ENCODE measurements at regions not wholly inside any gene's neighbourhood (a gene's known extent, or its start where the extent isn't known, plus 50 kb on each side); places are given as distances from the start of the nearest gene placed in this dataset.

DNA sequence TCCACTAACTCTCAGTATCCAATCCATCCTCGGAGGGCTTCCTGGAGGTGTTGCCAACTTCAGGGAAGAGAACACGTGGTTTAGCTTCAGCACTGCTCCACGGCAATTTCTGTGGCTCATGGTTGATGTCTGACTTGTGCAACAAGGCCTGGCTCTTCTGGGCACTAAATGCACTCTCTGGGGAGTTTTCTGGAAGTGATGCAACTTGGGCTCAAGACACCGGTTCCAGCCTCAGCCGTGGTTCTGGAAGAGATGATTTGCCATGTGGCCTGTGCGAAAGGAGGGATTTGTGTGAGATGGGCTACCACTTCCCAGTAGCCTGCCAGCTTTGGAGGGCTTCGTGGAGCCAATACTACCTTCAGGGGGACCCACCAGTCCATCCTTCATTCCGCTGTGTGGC lies 118.6 kb upstream of the RTL1 start:
- Mint-ChIP-seq H3K27ac (no peak overlapping the region), H3K9me3 (peaks cover 5% of the 10 kb centered on the region), H3K4me1 (no peaks in the 10 kb centered on the region), H3K4me3 (no peak overlapping the region), H3K27me3 (no peaks in the 10 kb centered on the region), H3K36me3 (ENCODE audit: low read depth) (no peaks in the 10 kb centered on the region)
- peak; percentile 3 for DNase-seq
- ChIA-PET POLR2A (no interaction called here), CTCF (no interaction called here)

DNA sequence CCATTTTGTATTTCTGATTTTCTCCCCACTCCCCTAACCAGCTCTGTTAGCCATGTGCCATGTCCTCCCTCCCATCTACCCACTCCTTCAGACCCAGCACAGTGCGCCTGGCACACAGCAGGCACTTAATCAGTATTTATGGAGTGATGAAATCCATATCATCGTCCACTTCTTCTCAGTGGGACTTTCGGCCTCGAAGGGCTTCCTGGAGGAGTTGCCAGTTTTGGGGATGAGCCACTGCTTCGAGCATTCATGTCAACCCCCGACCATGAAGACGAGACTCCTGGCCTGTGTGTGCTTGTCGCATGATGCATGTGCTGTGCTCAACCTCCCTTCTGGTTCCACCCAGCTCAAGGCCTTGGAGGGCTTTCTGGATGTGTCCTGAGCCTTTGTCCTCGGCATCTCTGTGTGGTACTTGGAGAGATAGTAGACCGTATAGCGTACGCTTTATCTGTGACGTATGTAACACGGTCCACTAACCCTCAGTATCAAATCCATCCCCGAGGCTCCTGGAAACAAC lies 119.5 kb upstream of the RTL1 start:
- DNase-seq: no peak
- POLR2A ChIA-PET: no interaction called here
- H3K9me3 Mint-ChIP-seq: peaks cover 5% of the 10 kb centered on the region

DNA sequence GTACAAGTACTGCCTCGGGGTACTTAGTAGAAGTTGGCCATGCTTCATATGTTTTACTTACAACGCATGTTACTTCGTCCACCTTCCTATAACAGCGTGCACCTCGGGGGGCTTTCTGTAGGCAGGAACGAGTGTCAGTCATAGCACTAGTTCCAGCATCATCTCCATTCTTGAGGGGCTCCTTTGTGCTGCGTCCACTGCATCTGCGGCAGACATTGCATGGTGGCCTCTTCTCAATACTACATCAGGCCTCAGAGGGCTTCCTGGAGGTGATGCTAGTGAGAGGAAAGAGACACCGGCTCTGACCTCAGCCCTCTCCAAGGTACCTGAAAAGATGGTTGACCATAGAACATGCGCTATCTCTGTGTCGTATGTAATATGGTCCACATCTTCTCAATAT lies 121.2 kb upstream of the RTL1 start:
- Mint-ChIP-seq H3K4me3 (no peak overlapping the region), H3K9me3 (peaks cover 5% of the 10 kb centered on the region), H3K27me3 (no peaks in the 10 kb centered on the region), H3K27ac (no peak overlapping the region), H3K4me1 (no peaks in the 10 kb centered on the region), H3K36me3 (ENCODE audit: low read depth) (no peaks in the 10 kb centered on the region)
- ChIA-PET POLR2A (no interaction called here), CTCF (no interaction called here)
- DNase-seq: no peak

More for the DNA sequence above, 119.5 kb upstream of the RTL1 start:
- CTCF ChIA-PET: no interaction called here
- H3K27ac Mint-ChIP-seq: no peak overlapping the region
- H3K4me1 Mint-ChIP-seq: no peaks in the 10 kb centered on the region
- no peak overlapping the region for H3K4me3 Mint-ChIP-seq
- no peaks in the 10 kb centered on the region for H3K36me3 Mint-ChIP-seq (ENCODE audit: low read depth)
- H3K27me3 Mint-ChIP-seq: no peaks in the 10 kb centered on the region

DNA sequence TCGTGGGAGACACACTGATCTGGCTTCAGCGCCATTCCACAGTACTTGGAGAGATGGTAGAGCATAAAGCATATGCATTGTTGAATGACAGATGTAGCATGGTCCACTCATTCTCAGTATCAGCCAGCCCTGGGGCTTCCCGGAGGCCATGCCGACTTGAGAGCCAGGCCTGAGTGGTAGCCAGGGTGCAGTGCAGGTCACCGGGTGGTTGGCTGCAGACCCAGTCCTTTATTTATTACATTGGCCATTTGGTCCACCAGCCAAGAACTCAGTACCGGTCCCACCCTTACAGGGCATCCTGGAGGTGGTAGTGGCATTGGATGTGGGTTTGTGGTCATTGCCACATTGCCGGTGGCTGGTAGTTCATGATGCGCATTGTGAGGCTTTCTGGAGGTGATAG lies 121.6 kb upstream of the RTL1 start:
- H3K27ac Mint-ChIP-seq: no peak overlapping the region
- CTCF ChIA-PET: no interaction called here
- H3K36me3 Mint-ChIP-seq (ENCODE audit: low read depth): no peaks in the 10 kb centered on the region
- no peak for DNase-seq
- POLR2A ChIA-PET: no interaction called here
- H3K4me3 Mint-ChIP-seq: no peak overlapping the region
- H3K9me3 Mint-ChIP-seq: peaks cover 3% of the 10 kb centered on the region
- H3K4me1 Mint-ChIP-seq: no peaks in the 10 kb centered on the region
- H3K27me3 Mint-ChIP-seq: no peaks in the 10 kb centered on the region

DNA sequence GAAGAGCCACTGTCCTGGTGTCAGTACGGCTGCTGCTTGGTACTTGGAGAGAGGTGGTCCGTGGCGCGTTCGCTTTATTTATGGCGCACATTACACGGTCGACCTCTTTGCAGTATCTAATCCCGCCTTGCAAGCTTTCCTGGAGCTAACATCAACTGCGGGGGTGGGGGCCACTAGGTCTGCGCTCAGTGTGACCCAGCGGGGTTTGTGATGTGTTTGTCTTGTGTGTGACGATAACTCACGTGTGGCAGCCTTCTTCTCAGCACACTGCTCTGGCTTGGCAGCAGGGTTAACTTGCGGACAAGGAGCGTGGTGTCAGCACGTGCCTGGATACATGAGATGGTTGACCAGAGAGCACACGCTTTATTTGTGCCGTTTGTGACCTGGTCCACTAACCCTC lies 122.2 kb upstream of the RTL1 start:
- Mint-ChIP-seq H3K36me3 (ENCODE audit: low read depth) (no peaks in the 10 kb centered on the region), H3K27ac (no peak overlapping the region), H3K9me3 (peaks cover 3% of the 10 kb centered on the region), H3K27me3 (no peaks in the 10 kb centered on the region), H3K4me3 (no peak overlapping the region), H3K4me1 (no peaks in the 10 kb centered on the region)
- CTCF ChIA-PET: no interaction called here
- DNase-seq: no peak
- POLR2A ChIA-PET: no interaction called here

DNA sequence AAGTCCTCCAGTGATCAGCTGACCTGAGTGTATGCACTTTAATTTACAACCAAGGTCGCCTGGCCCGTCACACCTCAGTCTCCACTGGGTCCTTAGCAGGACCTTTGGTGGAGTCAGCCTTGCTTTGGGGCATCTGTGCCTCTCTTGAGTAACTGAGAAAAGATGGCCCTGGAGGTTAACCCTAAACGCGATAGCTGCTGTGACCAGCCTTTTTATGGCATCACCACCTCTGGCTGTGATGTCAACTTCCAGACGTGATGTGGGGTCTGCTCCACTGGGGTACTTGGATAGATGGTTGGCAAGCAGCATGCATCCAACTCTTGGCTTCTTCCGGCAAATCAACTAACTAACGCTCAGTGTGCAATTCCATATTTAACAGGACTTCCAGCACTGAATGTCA lies 122.8 kb upstream of the RTL1 start:
- DNase-seq: no peak
- H3K27me3 Mint-ChIP-seq: no peaks in the 10 kb centered on the region
- H3K9me3 Mint-ChIP-seq: peaks cover 3% of the 10 kb centered on the region
- no peaks in the 10 kb centered on the region for H3K4me1 Mint-ChIP-seq
- ChIA-PET CTCF (no interaction called here), POLR2A (no interaction called here)
- no peak overlapping the region for H3K27ac Mint-ChIP-seq
- no peak overlapping the region for H3K4me3 Mint-ChIP-seq
- no peaks in the 10 kb centered on the region for H3K36me3 Mint-ChIP-seq (ENCODE audit: low read depth)

DNA sequence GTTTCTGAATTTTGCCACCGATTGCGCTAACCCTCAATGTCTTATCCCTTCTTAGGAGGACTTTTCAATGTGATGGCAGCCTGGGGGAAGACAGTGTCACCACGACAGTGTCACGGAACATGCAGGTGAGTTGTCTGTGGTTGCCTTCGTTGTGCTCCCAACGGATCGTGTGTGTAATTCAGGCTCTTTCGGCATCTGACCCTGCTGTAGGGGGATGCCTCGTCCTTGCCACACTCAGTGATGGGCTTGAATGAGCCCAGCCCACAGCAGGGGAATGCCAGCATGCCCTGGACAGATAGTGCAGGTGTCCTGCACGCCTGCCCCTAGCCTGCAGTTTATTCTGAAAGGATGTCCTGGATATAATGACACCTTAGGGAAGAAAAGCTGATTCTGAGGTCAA lies 123.8 kb upstream of the RTL1 start:
- no peak overlapping the region for H3K4me3 Mint-ChIP-seq
- POLR2A ChIA-PET: no interaction called here
- no peaks in the 10 kb centered on the region for H3K4me1 Mint-ChIP-seq
- H3K9me3 Mint-ChIP-seq: peaks cover 3% of the 10 kb centered on the region
- no peaks in the 10 kb centered on the region for H3K36me3 Mint-ChIP-seq (ENCODE audit: low read depth)
- no peak for DNase-seq
- CTCF ChIA-PET: no interaction called here
- no peak overlapping the region for H3K27ac Mint-ChIP-seq
- H3K27me3 Mint-ChIP-seq: no peaks in the 10 kb centered on the region

DNA sequence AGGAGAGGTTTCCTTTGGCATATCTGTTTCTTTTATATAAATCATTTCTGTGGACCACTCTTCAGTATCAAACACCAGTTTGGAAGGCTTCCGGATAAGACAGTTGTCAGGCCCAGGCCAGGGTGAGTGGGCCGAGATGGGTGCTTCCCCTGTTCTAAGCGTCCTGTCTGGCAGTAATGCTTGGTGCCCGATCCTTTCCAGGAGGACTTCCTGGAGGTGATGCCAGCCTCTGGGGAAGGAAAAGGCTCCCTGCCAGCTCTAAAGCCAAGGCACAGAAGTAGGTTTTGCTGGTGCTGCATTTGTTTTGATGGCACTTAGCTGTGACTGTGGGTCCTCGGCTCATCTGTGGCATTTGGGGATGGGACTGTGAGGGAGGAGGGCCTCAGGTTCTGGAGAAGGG lies 124.4 kb upstream of the RTL1 start:
- no peak overlapping the region for H3K27ac Mint-ChIP-seq
- DNase-seq: no peak
- ChIA-PET POLR2A (no interaction called here), CTCF (no interaction called here)
- H3K4me1 Mint-ChIP-seq: no peaks in the 10 kb centered on the region
- H3K36me3 Mint-ChIP-seq (ENCODE audit: low read depth): no peaks in the 10 kb centered on the region
- H3K27me3 Mint-ChIP-seq: no peaks in the 10 kb centered on the region
- no peak overlapping the region for H3K4me3 Mint-ChIP-seq
- H3K9me3 Mint-ChIP-seq: peaks cover 3% of the 10 kb centered on the region

DNA sequence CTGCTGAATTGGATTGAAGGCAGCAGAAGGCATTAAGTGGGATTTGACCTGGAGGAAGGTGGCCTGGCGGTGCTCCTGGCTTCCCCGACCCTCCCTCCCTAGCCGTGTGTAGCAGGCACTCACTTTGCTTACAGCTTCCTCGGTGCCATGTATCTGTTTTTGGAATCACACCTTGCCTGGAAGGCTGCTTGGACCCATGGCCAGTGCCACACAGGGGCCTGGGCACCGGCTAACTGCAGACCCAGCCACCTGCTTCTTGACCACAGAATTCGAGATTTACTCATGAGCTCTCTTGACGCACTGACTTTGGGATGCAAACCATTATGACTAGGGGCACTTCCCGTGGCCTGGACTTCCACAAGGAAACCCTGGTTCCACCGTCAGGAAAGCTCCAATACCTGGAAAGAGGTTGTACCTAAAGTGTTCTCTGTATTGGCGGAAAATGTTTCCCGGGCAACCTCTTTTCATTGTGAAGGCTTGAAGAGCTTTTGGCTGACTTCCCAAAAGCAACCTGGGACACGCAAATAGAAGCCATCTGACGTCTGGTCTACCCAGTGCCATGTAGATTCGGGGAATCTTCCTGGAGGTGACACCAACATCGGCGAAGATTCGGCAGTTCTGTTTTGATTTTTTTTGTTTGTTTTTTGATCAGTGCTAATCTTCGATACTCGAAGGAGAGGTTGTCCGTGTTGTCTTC lies 125.6 kb upstream of the RTL1 start:
- Mint-ChIP-seq H3K9me3 (no peaks in the 10 kb centered on the region), H3K36me3 (ENCODE audit: low read depth) (no peaks in the 10 kb centered on the region), H3K27ac (no peak overlapping the region), H3K4me1 (no peaks in the 10 kb centered on the region), H3K27me3 (no peaks in the 10 kb centered on the region), H3K4me3 (no peak overlapping the region)
- ChIA-PET CTCF (no interaction called here), POLR2A (no interaction called here)
- DNase-seq: no peak

DNA sequence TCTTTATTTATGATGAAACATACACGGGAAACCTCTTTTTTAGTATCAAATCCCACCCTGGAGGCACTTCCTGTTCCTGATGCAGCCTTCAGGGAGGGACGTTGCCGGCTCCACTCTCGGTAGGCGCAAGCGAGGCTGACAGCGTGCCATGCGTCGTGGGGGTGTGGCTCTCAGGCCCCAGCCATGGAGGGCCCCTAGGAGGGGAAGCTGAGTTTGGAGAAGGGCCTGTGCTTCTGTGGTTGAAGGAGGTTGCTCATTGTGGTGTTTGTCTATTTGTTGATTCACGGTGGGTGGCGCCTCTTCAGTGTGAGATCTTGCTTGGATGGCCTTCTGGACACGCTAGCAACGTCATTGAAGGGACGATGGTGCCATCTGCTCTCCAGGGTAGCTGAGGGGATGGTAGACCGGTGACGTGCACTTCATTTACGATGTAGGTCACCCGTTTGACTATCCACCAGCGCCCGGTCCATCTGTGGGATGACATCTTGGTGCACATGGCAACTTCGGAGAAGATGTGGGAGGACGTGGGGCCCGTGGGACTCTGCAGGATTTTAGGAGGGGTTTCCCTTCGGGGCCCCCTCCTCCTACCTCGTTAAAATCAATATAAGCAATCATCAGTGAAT lies 126.3 kb upstream of the RTL1 start:
- Mint-ChIP-seq H3K36me3 (ENCODE audit: low read depth) (no peaks in the 10 kb centered on the region), H3K4me1 (no peaks in the 10 kb centered on the region), H3K27me3 (no peaks in the 10 kb centered on the region), H3K4me3 (no peak overlapping the region), H3K9me3 (no peaks in the 10 kb centered on the region), H3K27ac (no peak overlapping the region)
- DNase-seq: no peak
- POLR2A ChIA-PET: no interaction called here
- CTCF ChIA-PET: no interaction called here

DNA sequence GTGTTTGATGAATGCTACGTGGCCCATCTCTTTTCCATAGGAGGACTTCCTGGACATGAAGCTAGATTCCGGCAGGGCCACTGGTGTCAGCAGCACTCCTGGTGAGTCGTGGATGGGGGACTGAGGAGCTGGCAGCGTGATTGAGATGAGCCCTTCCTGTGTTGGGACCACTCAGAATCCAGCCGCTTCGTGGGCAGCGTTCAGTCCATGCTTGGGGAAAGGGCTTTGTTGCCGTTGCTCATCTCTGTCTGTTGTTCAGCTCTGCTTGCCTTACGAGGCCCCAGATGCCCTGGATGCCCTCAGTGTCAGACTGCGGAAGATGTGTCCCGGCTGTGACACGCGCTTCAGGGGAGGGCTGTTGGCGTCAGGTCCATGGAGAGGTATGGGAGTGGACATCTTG lies 127.1 kb upstream of the RTL1 start:
- ChIA-PET POLR2A (no interaction called here), CTCF (no interaction called here)
- Mint-ChIP-seq H3K4me3 (no peak overlapping the region), H3K4me1 (no peaks in the 10 kb centered on the region), H3K27ac (no peak overlapping the region), H3K27me3 (no peaks in the 10 kb centered on the region), H3K9me3 (no peaks in the 10 kb centered on the region), H3K36me3 (ENCODE audit: low read depth) (no peaks in the 10 kb centered on the region)
- no peak for DNase-seq

DNA sequence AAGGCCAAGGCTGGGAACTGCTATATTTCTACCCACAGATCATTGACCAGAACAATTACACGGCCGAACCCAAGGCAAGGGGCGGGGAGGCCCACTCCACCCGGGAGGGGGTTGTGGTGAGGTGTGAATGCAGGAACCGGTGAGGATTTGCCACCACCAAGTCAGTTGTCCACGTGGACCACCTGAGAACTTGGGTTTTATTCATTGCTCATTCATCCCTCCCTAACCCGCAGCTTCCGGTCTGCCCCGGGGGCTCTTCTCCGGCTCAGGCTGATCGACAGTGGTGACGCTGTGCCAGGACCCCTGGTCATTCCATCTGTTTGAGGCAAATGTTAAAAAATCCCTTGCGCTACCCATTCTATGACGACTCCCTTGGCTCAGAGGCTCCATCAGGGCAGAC lies 127.7 kb upstream of the RTL1 start:
- H3K27me3 Mint-ChIP-seq: no peaks in the 10 kb centered on the region
- CTCF ChIA-PET: no interaction called here
- no peaks in the 10 kb centered on the region for H3K36me3 Mint-ChIP-seq (ENCODE audit: low read depth)

DNA sequence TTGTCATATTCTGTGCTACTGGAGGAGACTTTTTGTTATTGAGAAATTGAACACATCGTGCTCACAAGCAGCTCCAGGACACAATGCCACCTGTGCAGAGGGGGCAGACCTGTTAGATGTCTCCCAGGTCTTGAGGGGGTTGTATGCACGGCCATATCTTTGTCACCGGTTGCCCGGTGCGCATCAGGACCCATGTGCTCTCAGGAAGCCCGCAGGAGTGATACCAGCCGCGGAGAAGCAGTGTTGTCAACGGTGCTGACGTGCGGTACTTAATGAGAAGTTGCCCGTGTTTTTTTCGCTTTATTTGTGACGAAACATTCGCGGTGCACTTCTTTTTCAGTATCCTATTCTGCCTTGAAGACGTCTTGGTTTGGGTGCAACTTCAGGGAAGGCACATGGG lies 128.2 kb upstream of the RTL1 start:
- CTCF ChIA-PET: no interaction called here
- no peaks in the 10 kb centered on the region for H3K4me1 Mint-ChIP-seq

More for the DNA sequence above, 127.7 kb upstream of the RTL1 start:
- H3K4me1 Mint-ChIP-seq: no peaks in the 10 kb centered on the region
- no peak overlapping the region for H3K27ac Mint-ChIP-seq
- POLR2A ChIA-PET: no interaction called here
- H3K4me3 Mint-ChIP-seq: no peak overlapping the region
- DNase-seq: no peak
- H3K9me3 Mint-ChIP-seq: no peaks in the 10 kb centered on the region

DNA sequence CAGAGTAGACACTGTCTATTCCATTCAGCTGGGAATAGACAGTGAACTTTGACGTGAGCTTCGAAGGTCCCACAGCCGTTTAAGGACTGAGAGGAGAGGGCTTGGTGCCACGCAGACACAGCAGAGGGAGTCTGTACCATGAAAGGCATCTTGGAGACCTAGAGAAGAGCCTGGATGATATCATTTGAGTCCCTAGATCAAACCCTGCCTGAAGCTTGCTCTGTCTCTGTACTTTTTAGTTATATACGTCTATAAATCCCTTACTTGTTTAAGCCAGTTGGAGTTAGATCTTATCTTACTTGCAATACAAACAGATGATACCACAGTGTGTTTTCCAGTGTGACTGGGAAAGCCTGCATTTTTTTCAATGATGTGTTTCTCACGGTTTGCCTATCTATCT lies 128.9 kb upstream of the RTL1 start:
- Mint-ChIP-seq H3K4me3 (no peak overlapping the region), H3K27me3 (no peaks in the 10 kb centered on the region), H3K9me3 (no peaks in the 10 kb centered on the region), H3K36me3 (ENCODE audit: low read depth) (no peaks in the 10 kb centered on the region), H3K27ac (no peak overlapping the region), H3K4me1 (no peaks in the 10 kb centered on the region)
- POLR2A ChIA-PET: no interaction called here
- no peak for DNase-seq
- CTCF ChIA-PET: interaction anchor here (0.6 kb wide), 2 partner anchors 127 to 170 kb away, joined by 3 to 4 read pairs; no protein-coding TSS in a partner anchor

More for the DNA sequence above, 128.2 kb upstream of the RTL1 start:
- no peaks in the 10 kb centered on the region for H3K27me3 Mint-ChIP-seq
- H3K4me3 Mint-ChIP-seq: no peak overlapping the region
- no peak for DNase-seq
- POLR2A ChIA-PET: no interaction called here
- no peaks in the 10 kb centered on the region for H3K36me3 Mint-ChIP-seq (ENCODE audit: low read depth)
- no peak overlapping the region for H3K27ac Mint-ChIP-seq
- no peaks in the 10 kb centered on the region for H3K9me3 Mint-ChIP-seq

Measured in activated CD4-positive, alpha-beta memory T cell treated with anti-CD3 and anti-CD28 coated beads, Interleukin-2, amount 10 ng/mL, durations not matched to agents 7 days and 5 days (primary cell).